ENCODE measurements at regions not wholly inside any gene's neighbourhood (a gene's known extent, or its start where the extent isn't known, plus 50 kb on each side); places are given as distances from the start of the nearest gene placed in this dataset.

- no peak overlapping the region for H3K4me3 ChIP-seq (ENCODE audit: low read length)
- no peak for DNase-seq (ENCODE audit: low read depth)
- TF ChIP-seq CTCF (conservative IDR thresholded peaks at IDR 0.05; ENCODE audit: low read length) = no peak
Measured at GRCh38 chr3:110865934-110866333, 205.7 kb upstream of the NECTIN3 start.

GRCh38 chr3:110868106-110868505 lies 203.5 kb upstream of the NECTIN3 start:
- DNase-seq (ENCODE audit: low read depth) = no peak
- no peak for TF ChIP-seq CTCF (conservative IDR thresholded peaks at IDR 0.05; ENCODE audit: low read length)
- no peak overlapping the region for H3K4me3 ChIP-seq (ENCODE audit: low read length)

GRCh38 chr3:110869736-110870135 lies 201.9 kb upstream of the NECTIN3 start:
- no peak for TF ChIP-seq CTCF (conservative IDR thresholded peaks at IDR 0.05; ENCODE audit: low read length)
- no peak for DNase-seq (ENCODE audit: low read depth)
- H3K4me3 ChIP-seq (ENCODE audit: low read length) = no peak overlapping the region

- no peak overlapping the region for H3K4me3 ChIP-seq (ENCODE audit: low read length)
- no peak for DNase-seq (ENCODE audit: low read depth)
- TF ChIP-seq CTCF (conservative IDR thresholded peaks at IDR 0.05; ENCODE audit: low read length) = no peak
Measured at GRCh38 chr3:110871869-110872268, 199.7 kb upstream of the NECTIN3 start.

GRCh38 chr3:110878692-110879091 lies 192.9 kb upstream of the NECTIN3 start:
- TF ChIP-seq CTCF (conservative IDR thresholded peaks at IDR 0.05; ENCODE audit: low read length) = no peak
- no peak for DNase-seq (ENCODE audit: low read depth)

GRCh38 chr3:110881069-110881468 lies 190.5 kb upstream of the NECTIN3 start:
- peak; percentile 37 for DNase-seq (ENCODE audit: low read depth)
- TF ChIP-seq CTCF (conservative IDR thresholded peaks at IDR 0.05; ENCODE audit: low read length) = no peak
- H3K4me3 ChIP-seq (ENCODE audit: low read length) = no peak overlapping the region

More at GRCh38 chr3:110878692-110879091, 192.9 kb upstream of the NECTIN3 start:
- H3K4me3 ChIP-seq (ENCODE audit: low read length) = no peak overlapping the region

- no peak for TF ChIP-seq CTCF (conservative IDR thresholded peaks at IDR 0.05; ENCODE audit: low read length)
- peak; percentile 59 for DNase-seq (ENCODE audit: low read depth)
- H3K4me3 ChIP-seq (ENCODE audit: low read length) = no peak overlapping the region
Measured at GRCh38 chr3:110886222-110886893, 185.3 kb upstream of the NECTIN3 start.
